ENCODE measurements at regions not wholly inside any gene's neighbourhood (a gene's known extent, or its start where the extent isn't known, plus 50 kb on each side); places are given as distances from the start of the nearest gene placed in this dataset.

- no peaks in the 10 kb centered on the region for H3K36me3 ChIP-seq
- H3K4me1 ChIP-seq, result no peaks in the 10 kb centered on the region
- no peak for DNase-seq (ENCODE audit: extremely low spot score in 2 of 2)
- no peak overlapping the region for H3K4me3 ChIP-seq
- TF ChIP-seq, protein P1, sequence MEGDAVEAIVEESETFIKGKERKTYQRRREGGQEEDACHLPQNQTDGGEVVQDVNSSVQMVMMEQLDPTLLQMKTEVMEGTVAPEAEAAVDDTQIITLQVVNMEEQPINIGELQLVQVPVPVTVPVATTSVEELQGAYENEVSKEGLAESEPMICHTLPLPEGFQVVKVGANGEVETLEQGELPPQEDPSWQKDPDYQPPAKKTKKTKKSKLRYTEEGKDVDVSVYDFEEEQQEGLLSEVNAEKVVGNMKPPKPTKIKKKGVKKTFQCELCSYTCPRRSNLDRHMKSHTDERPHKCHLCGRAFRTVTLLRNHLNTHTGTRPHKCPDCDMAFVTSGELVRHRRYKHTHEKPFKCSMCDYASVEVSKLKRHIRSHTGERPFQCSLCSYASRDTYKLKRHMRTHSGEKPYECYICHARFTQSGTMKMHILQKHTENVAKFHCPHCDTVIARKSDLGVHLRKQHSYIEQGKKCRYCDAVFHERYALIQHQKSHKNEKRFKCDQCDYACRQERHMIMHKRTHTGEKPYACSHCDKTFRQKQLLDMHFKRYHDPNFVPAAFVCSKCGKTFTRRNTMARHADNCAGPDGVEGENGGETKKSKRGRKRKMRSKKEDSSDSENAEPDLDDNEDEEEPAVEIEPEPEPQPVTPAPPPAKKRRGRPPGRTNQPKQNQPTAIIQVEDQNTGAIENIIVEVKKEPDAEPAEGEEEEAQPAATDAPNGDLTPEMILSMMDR (IDR thresholded peaks at IDR 0.05), result no peak
- no peak for TF ChIP-seq POLR2AphosphoS5 (IDR thresholded peaks at IDR 0.05; ENCODE audit: insufficient read depth in 1 of 2, low read depth in 1 of 2)
- TF ChIP-seq POLR2A (IDR thresholded peaks at IDR 0.05), result no peak
- H3K9me3 ChIP-seq, result no peaks in the 10 kb centered on the region
- H3K27me3 ChIP-seq, result no peaks in the 10 kb centered on the region
- intact Hi-C loops (cut with DNase I), result loop anchor here (10.0 kb wide), 1 partner anchor 1342 kb away; no protein-coding TSS in a partner anchor
- H3K27ac ChIP-seq, result no peak overlapping the region
These were observed 506.5 kb upstream of the MKI67 start for GRCh38 chr10:128632694-128633093.

GRCh38 chr10:128633864-128634540 lies 507.8 kb upstream of the MKI67 start:
- Histone ChIP-seq H3K27me3 (no peaks in the 10 kb centered on the region), H3K9me3 (no peaks in the 10 kb centered on the region), H3K27ac (no peak overlapping the region), H3K4me1 (no peaks in the 10 kb centered on the region), H3K4me3 (no peak overlapping the region), H3K36me3 (no peaks in the 10 kb centered on the region)
- TF ChIP-seq POLR2A (IDR thresholded peaks at IDR 0.05) (no peak), POLR2AphosphoS5 (IDR thresholded peaks at IDR 0.05; ENCODE audit: insufficient read depth in 1 of 2, low read depth in 1 of 2) (no peak)
- DNase-seq (ENCODE audit: extremely low spot score in 2 of 2), result no peak
- intact Hi-C loops (cut with DNase I), result loop anchor here (10.0 kb wide), 1 partner anchor 1341 kb away; no protein-coding TSS in a partner anchor

GRCh38 chr10:128642023-128642422 lies 515.8 kb upstream of the MKI67 start:
- intact Hi-C loops (cut with DNase I), result no loop called here
- no peak for TF ChIP-seq POLR2AphosphoS5 (IDR thresholded peaks at IDR 0.05; ENCODE audit: insufficient read depth in 1 of 2, low read depth in 1 of 2)
- TF ChIP-seq POLR2A (IDR thresholded peaks at IDR 0.05), result no peak
- TF ChIP-seq, protein P1 (IDR thresholded peaks at IDR 0.05), result no peak

DNA sequence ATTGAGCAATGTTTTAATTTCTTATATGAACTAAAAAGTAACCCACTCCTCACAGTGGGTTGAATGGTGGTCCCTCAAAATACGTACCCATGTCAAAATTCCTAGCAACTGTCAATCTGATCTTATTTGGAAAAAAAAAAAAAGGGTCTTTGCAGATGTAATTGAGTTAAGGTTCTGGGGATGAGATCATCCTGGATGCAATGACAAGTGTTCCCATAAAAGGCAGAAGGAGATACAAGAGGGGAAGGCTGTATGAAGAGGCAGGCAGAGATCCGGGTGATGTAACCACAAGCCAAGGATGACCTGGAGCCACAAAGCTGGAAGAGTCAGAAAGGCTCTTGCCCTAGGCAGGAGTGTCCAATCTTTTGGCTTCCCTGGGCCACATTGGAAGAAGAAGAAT lies 516.3 kb upstream of the MKI67 start:
- no peaks in the 10 kb centered on the region for H3K4me1 ChIP-seq
- no peaks in the 10 kb centered on the region for H3K27me3 ChIP-seq
- H3K36me3 ChIP-seq, result no peaks in the 10 kb centered on the region
- TF ChIP-seq POLR2A (IDR thresholded peaks at IDR 0.05) (no peak), POLR2AphosphoS5 (IDR thresholded peaks at IDR 0.05; ENCODE audit: insufficient read depth in 1 of 2, low read depth in 1 of 2) (no peak)
- TF ChIP-seq, protein P1 (IDR thresholded peaks at IDR 0.05), result no peak
- intact Hi-C loops (cut with DNase I), result no loop called here
- H3K27ac ChIP-seq, result no peak overlapping the region
- H3K9me3 ChIP-seq, result no peaks in the 10 kb centered on the region
- H3K4me3 ChIP-seq, result no peak overlapping the region
- DNase-seq (ENCODE audit: extremely low spot score in 2 of 2), result no peak

More at GRCh38 chr10:128642023-128642422, 515.8 kb upstream of the MKI67 start:
- no peaks in the 10 kb centered on the region for H3K36me3 ChIP-seq
- no peaks in the 10 kb centered on the region for H3K27me3 ChIP-seq
- no peaks in the 10 kb centered on the region for H3K9me3 ChIP-seq
- no peak overlapping the region for H3K4me3 ChIP-seq
- H3K27ac ChIP-seq, result no peak overlapping the region
- no peaks in the 10 kb centered on the region for H3K4me1 ChIP-seq
- DNase-seq (ENCODE audit: extremely low spot score in 2 of 2), result no peak

- TF ChIP-seq POLR2AphosphoS5 (IDR thresholded peaks at IDR 0.05; ENCODE audit: insufficient read depth in 1 of 2, low read depth in 1 of 2), result no peak
- TF ChIP-seq POLR2A (IDR thresholded peaks at IDR 0.05), result no peak
- TF ChIP-seq, protein P1 (IDR thresholded peaks at IDR 0.05), result no peak
- H3K4me1 ChIP-seq, result no peaks in the 10 kb centered on the region
- H3K27me3 ChIP-seq, result no peaks in the 10 kb centered on the region
- H3K27ac ChIP-seq, result no peak overlapping the region
- H3K9me3 ChIP-seq, result no peaks in the 10 kb centered on the region
- intact Hi-C loops (cut with DNase I), result no loop called here
- no peak overlapping the region for H3K4me3 ChIP-seq
- no peak for DNase-seq (ENCODE audit: extremely low spot score in 2 of 2)
- no peaks in the 10 kb centered on the region for H3K36me3 ChIP-seq
These were observed 517.4 kb upstream of the MKI67 start for GRCh38 chr10:128643658-128644057.
